GM12872 (cell line): ENCODE measurements at regions not wholly inside any gene's neighbourhood (a gene's known extent, or its start where the extent isn't known, plus 50 kb on each side); places are given as distances from the start of the nearest gene placed in this dataset.

Experiments
- TF ChIP-seq, protein P1 (sequence below): IDR thresholded peaks from 3 replicates; pipeline ENCODE4 v1.5.1; 2011; ENCODE audit warnings: low read depth, mild to moderate bottlenecking, low read length, moderate library complexity; ENCODE audit not compliant: insufficient read depth

DNA sequence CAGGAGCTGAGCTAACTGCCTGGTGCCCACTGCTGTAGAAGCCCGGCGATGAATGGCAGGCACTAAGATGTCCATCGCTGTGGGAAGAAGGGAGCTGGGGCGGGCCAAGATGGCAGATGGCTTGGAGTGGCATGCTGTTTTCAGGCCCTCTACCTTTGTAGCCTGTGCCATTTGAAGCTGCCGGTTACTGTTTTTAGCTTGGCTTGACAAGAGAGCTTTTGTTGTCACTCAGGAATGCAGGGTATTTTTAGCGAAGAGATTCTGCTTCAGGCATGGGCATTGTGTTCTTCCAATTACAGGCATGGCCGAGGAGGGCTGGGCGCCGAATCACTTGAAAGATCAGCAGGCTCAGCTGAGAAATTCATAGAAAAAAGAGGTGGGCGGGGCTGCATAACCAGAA is 348.7 kb downstream of the RPS6KC1 start:
- TF ChIP-seq, protein P1, sequence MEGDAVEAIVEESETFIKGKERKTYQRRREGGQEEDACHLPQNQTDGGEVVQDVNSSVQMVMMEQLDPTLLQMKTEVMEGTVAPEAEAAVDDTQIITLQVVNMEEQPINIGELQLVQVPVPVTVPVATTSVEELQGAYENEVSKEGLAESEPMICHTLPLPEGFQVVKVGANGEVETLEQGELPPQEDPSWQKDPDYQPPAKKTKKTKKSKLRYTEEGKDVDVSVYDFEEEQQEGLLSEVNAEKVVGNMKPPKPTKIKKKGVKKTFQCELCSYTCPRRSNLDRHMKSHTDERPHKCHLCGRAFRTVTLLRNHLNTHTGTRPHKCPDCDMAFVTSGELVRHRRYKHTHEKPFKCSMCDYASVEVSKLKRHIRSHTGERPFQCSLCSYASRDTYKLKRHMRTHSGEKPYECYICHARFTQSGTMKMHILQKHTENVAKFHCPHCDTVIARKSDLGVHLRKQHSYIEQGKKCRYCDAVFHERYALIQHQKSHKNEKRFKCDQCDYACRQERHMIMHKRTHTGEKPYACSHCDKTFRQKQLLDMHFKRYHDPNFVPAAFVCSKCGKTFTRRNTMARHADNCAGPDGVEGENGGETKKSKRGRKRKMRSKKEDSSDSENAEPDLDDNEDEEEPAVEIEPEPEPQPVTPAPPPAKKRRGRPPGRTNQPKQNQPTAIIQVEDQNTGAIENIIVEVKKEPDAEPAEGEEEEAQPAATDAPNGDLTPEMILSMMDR: no peak

- TF ChIP-seq, protein P1: no peak
These were observed 358.2 kb downstream of the RPS6KC1 start for GRCh38 chr1:213409208-213409631.

GRCh38 chr1:213409971-213410370 is 358.9 kb downstream of the RPS6KC1 start:
- TF ChIP-seq, protein P1: no peak

GRCh38 chr1:213414346-213414745 is 363.3 kb downstream of the RPS6KC1 start:
- TF ChIP-seq, protein P1: no peak

GRCh38 chr1:213414911-213415310 is 363.9 kb downstream of the RPS6KC1 start:
- TF ChIP-seq, protein P1: no peak

DNA sequence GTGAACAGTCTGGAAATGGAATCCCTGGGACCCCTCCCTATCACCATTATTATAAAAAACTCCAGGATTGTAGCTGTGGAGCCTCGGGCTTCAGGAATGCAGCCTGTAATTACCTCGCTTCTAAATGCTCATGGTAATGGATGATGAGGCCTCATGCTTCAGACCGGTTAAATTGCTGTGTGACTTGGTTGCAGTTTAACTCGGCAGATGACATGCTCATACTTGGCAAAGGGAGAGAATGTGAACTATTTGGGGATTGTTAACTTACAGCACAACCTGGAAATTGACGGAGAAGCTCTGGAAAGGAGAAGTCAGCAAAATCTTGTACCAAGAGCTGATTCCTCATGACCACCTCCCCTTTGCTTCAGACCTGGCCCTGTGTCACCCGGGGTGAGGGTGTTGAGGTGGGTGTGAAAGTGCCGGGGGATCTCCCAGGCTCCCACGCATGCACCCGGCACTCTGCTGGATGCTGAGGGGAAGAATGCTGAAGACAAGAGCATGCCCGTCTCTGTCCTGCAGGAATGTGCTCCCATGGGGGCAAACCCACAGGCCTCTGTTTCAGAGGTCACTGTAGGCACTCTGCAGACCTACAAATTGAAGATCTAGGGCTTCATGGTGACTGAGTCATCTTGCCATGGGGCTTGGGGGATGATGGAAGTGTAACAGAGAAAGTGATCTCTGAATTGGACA is 364.8 kb downstream of the RPS6KC1 start:
- TF ChIP-seq, protein P1: no peak

GRCh38 chr1:213416461-213417224 is 365.6 kb downstream of the RPS6KC1 start:
- TF ChIP-seq, protein P1: no peak
